Activated naive CD8-positive, alpha-beta T cell treated with anti-CD3 and anti-CD28 coated beads, Interleukin-2, amount 50 U/mL, for 24 hours (primary cell): ENCODE measurements at regions not wholly inside any gene's neighbourhood (a gene's known extent, or its start where the extent isn't known, plus 50 kb on each side); places are given as distances from the start of the nearest gene placed in this dataset.

Experiments used
- ATAC-seq: fragments of 150-1000 bp; cut with Tn5 transposase; one replicate; pipeline ENCODE4 v1.10.0; 2021
- DNase-seq: peaks from one replicate; pipeline ENCODE4 v3.0.0; 2021
- H3K27ac Mint-ChIP-seq: one replicate; pipeline ENCODE4 v1.8.0; 2021; ENCODE audit warnings: mild to moderate bottlenecking, mixed read lengths
- H3K27me3 Mint-ChIP-seq: one replicate; pipeline ENCODE4 v1.8.0; 2021; ENCODE audit warnings: mixed read lengths
- H3K36me3 Mint-ChIP-seq: one replicate; pipeline ENCODE4 v1.8.0; 2021; ENCODE audit warnings: low read depth, mixed read lengths
- H3K4me1 Mint-ChIP-seq: one replicate; pipeline ENCODE4 v1.8.0; 2021; ENCODE audit warnings: mixed read lengths
- H3K4me3 Mint-ChIP-seq: one replicate; pipeline ENCODE4 v1.8.0; 2021; ENCODE audit warnings: mild to moderate bottlenecking, moderate library complexity, mixed read lengths
- H3K9me3 Mint-ChIP-seq: one replicate; pipeline ENCODE4 v1.8.0; 2021; ENCODE audit warnings: mixed read lengths

- DNase-seq, result peak; percentile 64
- H3K36me3 Mint-ChIP-seq, result peaks cover 3% of the 10 kb centered on the region
- peak; percentile 37 for ATAC-seq
- H3K27ac Mint-ChIP-seq, result peak overlapping the region; percentile 71
- H3K4me1 Mint-ChIP-seq, result peaks cover 38% of the 10 kb centered on the region
- no peaks in the 10 kb centered on the region for H3K9me3 Mint-ChIP-seq
- peak overlapping the region; percentile 34 for H3K4me3 Mint-ChIP-seq
- no peaks in the 10 kb centered on the region for H3K27me3 Mint-ChIP-seq
Observed at GRCh38 chr12:124391340-124392261, 96.7 kb downstream of the RFLNA start.

- ATAC-seq, result no peak
- peak; percentile 15 for DNase-seq
- H3K36me3 Mint-ChIP-seq, result peaks cover 3% of the 10 kb centered on the region
- no peaks in the 10 kb centered on the region for H3K27me3 Mint-ChIP-seq
- H3K9me3 Mint-ChIP-seq, result no peaks in the 10 kb centered on the region
- peak overlapping the region; percentile 34 for H3K4me3 Mint-ChIP-seq
- H3K4me1 Mint-ChIP-seq, result peaks cover 38% of the 10 kb centered on the region
- H3K27ac Mint-ChIP-seq, result no peak overlapping the region
Observed at GRCh38 chr12:124390442-124391097, 95.7 kb downstream of the RFLNA start.

- DNase-seq (no peak), ATAC-seq (no peak)
- peaks cover 38% of the 10 kb centered on the region for H3K4me1 Mint-ChIP-seq
- H3K36me3 Mint-ChIP-seq, result peaks cover 3% of the 10 kb centered on the region
- H3K9me3 Mint-ChIP-seq, result no peaks in the 10 kb centered on the region
- no peaks in the 10 kb centered on the region for H3K27me3 Mint-ChIP-seq
- H3K4me3 Mint-ChIP-seq, result peak overlapping the region; percentile 15
- H3K27ac Mint-ChIP-seq, result peak overlapping the region; percentile 18
Observed at GRCh38 chr12:124389725-124390441, 95.0 kb downstream of the RFLNA start.

- Mint-ChIP-seq H3K4me1 (peaks cover 38% of the 10 kb centered on the region), H3K4me3 (peak overlapping the region; percentile 36), H3K9me3 (no peaks in the 10 kb centered on the region), H3K36me3 (peaks cover 3% of the 10 kb centered on the region), H3K27me3 (no peaks in the 10 kb centered on the region), H3K27ac (no peak overlapping the region)
- DNase-seq, result peak; percentile 73
- ATAC-seq, result peak; percentile 65
Observed at GRCh38 chr12:124389138-124389724, 94.3 kb downstream of the RFLNA start.

- peak; percentile 51 for ATAC-seq
- Mint-ChIP-seq H3K4me3 (peak overlapping the region; percentile 36), H3K27ac (no peak overlapping the region), H3K4me1 (peaks cover 38% of the 10 kb centered on the region), H3K9me3 (no peaks in the 10 kb centered on the region), H3K36me3 (peaks cover 3% of the 10 kb centered on the region), H3K27me3 (no peaks in the 10 kb centered on the region)
- peak; percentile 62 for DNase-seq
Observed at GRCh38 chr12:124388679-124389137, 93.8 kb downstream of the RFLNA start.

GRCh38 chr12:124388038-124388671, 93.3 kb downstream of the RFLNA start:
- Mint-ChIP-seq H3K27me3 (no peaks in the 10 kb centered on the region), H3K27ac (no peak overlapping the region), H3K4me1 (peaks cover 36% of the 10 kb centered on the region), H3K36me3 (peaks cover 3% of the 10 kb centered on the region), H3K9me3 (no peaks in the 10 kb centered on the region), H3K4me3 (no peak overlapping the region)
- no peak for ATAC-seq
- DNase-seq, result no peak

- peaks cover 35% of the 10 kb centered on the region for H3K4me1 Mint-ChIP-seq
- no peaks in the 10 kb centered on the region for H3K9me3 Mint-ChIP-seq
- DNase-seq (no peak), ATAC-seq (no peak)
- no peak overlapping the region for H3K4me3 Mint-ChIP-seq
- no peak overlapping the region for H3K27ac Mint-ChIP-seq
- no peaks in the 10 kb centered on the region for H3K27me3 Mint-ChIP-seq
- H3K36me3 Mint-ChIP-seq, result peaks cover 3% of the 10 kb centered on the region
Observed at GRCh38 chr12:124387528-124387911, 92.6 kb downstream of the RFLNA start.

- Mint-ChIP-seq H3K4me1 (peaks cover 30% of the 10 kb centered on the region), H3K4me3 (no peak overlapping the region), H3K27ac (no peak overlapping the region), H3K36me3 (peaks cover 3% of the 10 kb centered on the region), H3K27me3 (no peaks in the 10 kb centered on the region), H3K9me3 (no peaks in the 10 kb centered on the region)
- ATAC-seq, result no peak
- no peak for DNase-seq
Observed at GRCh38 chr12:124386661-124387527, 92.0 kb downstream of the RFLNA start.

GRCh38 chr12:124386059-124386458, 91.2 kb downstream of the RFLNA start:
- no peak overlapping the region for H3K27ac Mint-ChIP-seq
- H3K36me3 Mint-ChIP-seq, result peaks cover 3% of the 10 kb centered on the region
- H3K9me3 Mint-ChIP-seq, result no peaks in the 10 kb centered on the region
- no peak for ATAC-seq
- peaks cover 21% of the 10 kb centered on the region for H3K4me1 Mint-ChIP-seq
- H3K27me3 Mint-ChIP-seq, result no peaks in the 10 kb centered on the region
- no peak overlapping the region for H3K4me3 Mint-ChIP-seq
- DNase-seq, result no peak

GRCh38 chr12:124385219-124385969, 90.5 kb downstream of the RFLNA start:
- H3K4me1 Mint-ChIP-seq, result peaks cover 16% of the 10 kb centered on the region
- peaks cover 3% of the 10 kb centered on the region for H3K36me3 Mint-ChIP-seq
- H3K27ac Mint-ChIP-seq, result no peak overlapping the region
- DNase-seq (no peak), ATAC-seq (no peak)
- H3K9me3 Mint-ChIP-seq, result no peaks in the 10 kb centered on the region
- no peak overlapping the region for H3K4me3 Mint-ChIP-seq
- no peaks in the 10 kb centered on the region for H3K27me3 Mint-ChIP-seq

- no peak overlapping the region for H3K4me3 Mint-ChIP-seq
- no peaks in the 10 kb centered on the region for H3K36me3 Mint-ChIP-seq
- H3K4me1 Mint-ChIP-seq, result peaks cover 8% of the 10 kb centered on the region
- H3K9me3 Mint-ChIP-seq, result no peaks in the 10 kb centered on the region
- H3K27ac Mint-ChIP-seq, result no peak overlapping the region
- H3K27me3 Mint-ChIP-seq, result no peaks in the 10 kb centered on the region
- ATAC-seq (no peak), DNase-seq (no peak)
Observed at GRCh38 chr12:124384299-124384894, 89.5 kb downstream of the RFLNA start.

- no peaks in the 10 kb centered on the region for H3K4me1 Mint-ChIP-seq
- DNase-seq, result no peak
- no peak overlapping the region for H3K27ac Mint-ChIP-seq
- no peaks in the 10 kb centered on the region for H3K9me3 Mint-ChIP-seq
- H3K4me3 Mint-ChIP-seq, result no peak overlapping the region
- H3K27me3 Mint-ChIP-seq, result no peaks in the 10 kb centered on the region
- H3K36me3 Mint-ChIP-seq, result no peaks in the 10 kb centered on the region
- no peak for ATAC-seq
Observed at GRCh38 chr12:124383028-124383427, 88.1 kb downstream of the RFLNA start.
